ENCODE measurements at regions not wholly inside any gene's neighbourhood (a gene's known extent, or its start where the extent isn't known, plus 50 kb on each side); places are given as distances from the start of the nearest gene placed in this dataset.
A peak's percentile ranks its signal among the peaks of the same experiment; 100 is the strongest.

- DNase-seq (ENCODE audit: low spot score) = no peak
Measured at GRCh38 chr3:10583798-10584708, 78.7 kb upstream of the ATP2B2 start.

- DNase-seq (ENCODE audit: low spot score) = no peak
Measured at GRCh38 chr3:10585945-10586344, 80.6 kb upstream of the ATP2B2 start.

GRCh38 chr3:10594915-10595314, 89.5 kb upstream of the ATP2B2 start:
- peak; percentile 10 for DNase-seq (ENCODE audit: low spot score)

GRCh38 chr3:10596746-10597448, 91.5 kb upstream of the ATP2B2 start:
- DNase-seq (ENCODE audit: low spot score) = no peak

GRCh38 chr3:10597733-10598132, 92.3 kb upstream of the ATP2B2 start:
- DNase-seq (ENCODE audit: low spot score) = no peak

- no peak for DNase-seq (ENCODE audit: low spot score)
Measured at GRCh38 chr3:10599017-10599416, 93.6 kb upstream of the ATP2B2 start.

- no peak for DNase-seq (ENCODE audit: low spot score)
Measured at GRCh38 chr3:10599444-10599843, 94.1 kb upstream of the ATP2B2 start.

GRCh38 chr3:10600296-10600714, 94.9 kb upstream of the ATP2B2 start:
- DNase-seq (ENCODE audit: low spot score) = no peak

- DNase-seq (ENCODE audit: low spot score) = no peak
Measured at GRCh38 chr3:10600726-10601125, 95.3 kb upstream of the ATP2B2 start.

GRCh38 chr3:10601151-10601856, 95.9 kb upstream of the ATP2B2 start:
- no peak for DNase-seq (ENCODE audit: low spot score)

- DNase-seq (ENCODE audit: low spot score) = no peak
Measured at GRCh38 chr3:10601857-10602230, 96.5 kb upstream of the ATP2B2 start.

GRCh38 chr3:10602271-10602670, 96.9 kb upstream of the ATP2B2 start:
- DNase-seq (ENCODE audit: low spot score) = no peak

GRCh38 chr3:10602769-10603768, 97.7 kb upstream of the ATP2B2 start:
- no peak for DNase-seq (ENCODE audit: low spot score)

GRCh38 chr3:10609134-10609533, 103.7 kb upstream of the ATP2B2 start:
- no peak for DNase-seq (ENCODE audit: low spot score)

- no peak for DNase-seq (ENCODE audit: low spot score)
Measured at GRCh38 chr3:10614168-10614567, 108.8 kb upstream of the ATP2B2 start.

GRCh38 chr3:10615715-10616114, 110.3 kb upstream of the ATP2B2 start:
- DNase-seq (ENCODE audit: low spot score) = no peak

- DNase-seq (ENCODE audit: low spot score) = no peak
Measured at GRCh38 chr3:10616321-10616720, 110.9 kb upstream of the ATP2B2 start.

GRCh38 chr3:10619989-10620832, 114.8 kb upstream of the ATP2B2 start:
- DNase-seq (ENCODE audit: low spot score) = no peak

GRCh38 chr3:10620833-10621082, 115.4 kb upstream of the ATP2B2 start:
- no peak for DNase-seq (ENCODE audit: low spot score)

GRCh38 chr3:10623578-10624275, 118.3 kb upstream of the ATP2B2 start:
- no peak for DNase-seq (ENCODE audit: low spot score)
